ENCODE measurements at regions not wholly inside any gene's neighbourhood (a gene's known extent, or its start where the extent isn't known, plus 50 kb on each side); places are given as distances from the start of the nearest gene placed in this dataset.

DNA sequence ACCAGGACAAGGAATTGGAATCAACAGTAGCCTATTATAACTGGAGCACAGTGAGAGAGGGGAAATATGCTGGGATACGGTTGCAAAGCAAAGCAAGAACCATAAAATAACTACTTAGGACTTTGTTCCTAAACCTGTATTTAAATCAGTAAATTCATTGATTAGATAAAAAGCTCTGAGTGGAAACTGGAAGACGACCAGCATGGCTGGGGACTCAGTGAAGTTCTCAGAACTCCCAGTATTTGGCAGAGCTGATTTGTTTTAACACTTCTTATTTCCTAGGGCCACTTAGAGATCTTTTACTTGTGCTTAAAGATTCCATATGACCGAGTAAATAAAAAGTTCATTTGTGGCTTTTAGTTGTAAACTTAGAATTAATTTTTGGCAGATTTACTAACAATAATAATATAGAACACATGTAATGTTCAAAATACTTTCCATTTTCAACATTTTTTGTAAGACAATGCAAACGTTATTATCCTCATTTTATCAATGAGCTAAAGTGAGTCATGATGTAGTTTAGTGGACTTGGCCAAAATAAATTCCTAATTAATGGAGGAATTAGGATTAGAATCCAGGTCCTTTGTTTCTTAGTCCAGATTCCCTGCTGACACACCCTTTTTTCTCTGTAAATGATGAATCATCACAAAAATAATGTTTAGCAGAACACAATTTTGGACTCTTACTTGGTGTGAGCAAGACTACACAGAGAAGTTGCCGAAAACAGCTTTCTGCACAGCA, 392.9 kb downstream of the GJA1 start:
- DNase-seq (ENCODE audit: low read depth) = no peak

- DNase-seq (ENCODE audit: low read depth) = no peak
These were observed 395.3 kb downstream of the GJA1 start for GRCh38 chr6:121830736-121831135.

DNA sequence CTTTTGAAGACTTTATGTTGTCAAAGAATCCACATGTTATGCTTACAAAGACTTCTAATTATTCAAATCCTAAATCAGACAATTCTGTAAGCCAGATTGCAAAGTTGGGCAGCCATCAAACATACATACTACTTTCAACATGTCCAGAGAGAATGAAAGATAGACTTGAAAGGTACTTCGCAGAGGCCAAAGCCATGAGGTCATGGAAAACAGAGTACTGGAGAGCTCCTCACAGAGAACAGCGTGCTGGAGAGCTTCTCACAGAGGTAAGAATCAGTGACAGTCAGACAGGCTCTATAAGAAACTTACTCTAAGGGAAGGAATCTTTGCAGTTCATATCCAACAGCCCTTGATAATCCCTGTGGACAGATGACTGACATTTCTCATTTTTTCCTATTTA, 400.2 kb downstream of the GJA1 start:
- no peak for DNase-seq (ENCODE audit: low read depth)

- no peak for DNase-seq (ENCODE audit: low read depth)
These were observed 402.2 kb downstream of the GJA1 start for GRCh38 chr6:121837545-121838229.

GRCh38 chr6:121838842-121839241, 403.4 kb downstream of the GJA1 start:
- no peak for DNase-seq (ENCODE audit: low read depth)

DNA sequence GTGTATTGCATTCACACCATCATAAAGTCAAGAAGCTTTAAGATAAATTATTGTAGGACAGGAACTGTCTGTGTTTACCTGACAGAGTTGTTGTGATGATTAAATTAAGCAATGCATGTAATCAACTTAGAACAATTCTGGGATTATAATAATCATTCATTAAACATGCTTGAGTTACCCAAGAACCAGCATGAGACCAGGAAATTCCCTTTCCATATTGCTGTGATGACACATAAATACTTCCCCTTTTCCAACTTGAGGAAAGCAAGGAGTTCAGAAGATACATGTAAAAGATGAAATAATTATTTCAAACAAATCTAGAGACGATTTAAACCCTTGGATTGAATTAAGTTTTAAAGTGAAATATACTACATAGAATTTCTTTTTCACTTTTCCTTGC, 404.4 kb downstream of the GJA1 start:
- no peak for DNase-seq (ENCODE audit: low read depth)

GRCh38 chr6:121844898-121845297, 409.5 kb downstream of the GJA1 start:
- DNase-seq (ENCODE audit: low read depth) = no peak

DNA sequence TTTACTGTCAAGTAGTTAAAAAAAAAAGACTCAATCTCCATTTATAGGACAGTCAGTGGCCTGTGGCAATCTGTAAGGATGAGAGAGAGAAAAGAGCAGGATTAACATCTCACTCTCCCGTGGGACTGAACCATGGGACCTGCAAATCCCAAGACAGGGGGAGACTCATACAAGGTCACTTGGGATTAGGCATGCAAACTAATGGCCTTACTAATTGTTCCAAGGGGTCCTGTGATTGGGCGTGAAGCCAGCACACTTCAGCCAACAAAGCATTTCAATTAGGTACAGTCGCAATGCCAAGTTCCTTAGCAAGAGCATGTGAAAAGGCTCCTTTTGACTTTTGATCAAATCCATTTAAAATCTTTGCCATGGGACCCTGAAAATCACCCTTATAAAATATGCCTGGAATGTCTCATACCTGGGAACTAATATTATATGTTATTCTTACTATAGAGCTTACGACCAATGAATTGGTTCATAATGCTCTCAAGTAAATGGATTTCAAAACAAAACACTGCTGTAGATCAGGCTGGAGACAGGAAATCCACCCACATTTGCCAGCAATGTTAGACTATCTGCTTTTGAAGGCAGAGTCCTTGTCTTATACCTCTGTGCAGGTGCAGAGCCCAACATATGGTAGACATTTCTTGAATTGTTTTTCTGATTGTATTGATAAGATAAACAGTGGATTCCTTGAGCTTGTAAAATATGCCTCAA, 412.5 kb downstream of the GJA1 start:
- DNase-seq (ENCODE audit: low read depth) = no peak

DNA sequence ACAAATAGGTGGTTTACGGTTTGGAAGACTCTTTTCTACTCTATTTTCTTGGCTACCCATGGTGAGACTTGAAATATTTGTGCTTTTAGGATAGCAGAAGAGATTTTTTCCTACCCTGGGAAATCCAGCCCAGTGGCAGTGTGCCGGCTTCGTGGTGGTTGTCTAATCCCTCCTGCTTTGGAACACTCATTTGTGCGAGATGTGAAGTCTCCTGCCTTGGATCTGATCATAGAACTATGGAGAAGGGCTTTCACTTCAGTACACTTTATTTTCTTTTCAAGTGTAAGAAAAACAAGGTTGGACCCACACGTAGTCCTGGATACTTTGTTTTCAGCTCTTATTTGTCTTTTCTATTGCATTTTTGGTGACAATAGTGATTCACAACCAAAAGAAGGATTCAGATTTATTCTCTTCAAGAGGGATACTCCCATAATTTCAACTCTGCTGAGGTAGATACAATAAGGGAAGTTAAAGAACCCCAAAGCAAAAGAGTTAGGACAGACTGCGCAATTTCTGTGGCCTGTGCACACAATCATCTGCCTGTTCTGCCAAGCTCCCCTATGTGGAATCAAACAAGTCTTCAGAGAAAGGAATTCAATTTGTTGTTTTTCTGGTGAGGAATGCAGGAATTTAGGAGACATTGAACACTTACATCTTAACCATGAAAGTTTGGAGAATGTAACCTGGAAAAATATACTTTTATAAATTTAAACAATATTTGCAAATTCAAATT, 413.2 kb downstream of the GJA1 start:
- no peak for DNase-seq (ENCODE audit: low read depth)

- peak; percentile 21 for DNase-seq (ENCODE audit: low read depth)
These were observed 414.0 kb downstream of the GJA1 start for GRCh38 chr6:121849477-121849876.

DNA sequence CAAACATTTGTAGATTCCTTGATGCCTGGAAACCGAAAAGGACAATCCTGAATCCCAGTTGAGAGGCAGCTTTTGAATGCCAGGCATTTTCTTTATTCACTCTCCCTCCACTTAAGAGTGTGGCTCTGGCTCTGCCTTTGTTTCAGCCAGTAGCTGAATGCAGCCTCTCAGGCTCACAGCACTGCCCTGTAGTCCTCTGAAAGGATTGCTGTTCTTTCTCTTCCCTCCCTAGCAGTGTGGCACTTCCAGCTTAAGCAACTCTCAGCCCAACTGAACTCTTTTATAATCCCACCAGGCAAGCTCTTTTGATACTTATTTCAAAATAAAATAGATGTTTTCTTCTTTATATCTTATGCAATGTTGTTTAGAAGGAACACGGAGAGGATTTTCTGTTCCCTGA, 415.6 kb downstream of the GJA1 start:
- DNase-seq (ENCODE audit: low read depth) = no peak

GRCh38 chr6:121853686-121854085, 418.2 kb downstream of the GJA1 start:
- DNase-seq (ENCODE audit: low read depth) = no peak

DNA sequence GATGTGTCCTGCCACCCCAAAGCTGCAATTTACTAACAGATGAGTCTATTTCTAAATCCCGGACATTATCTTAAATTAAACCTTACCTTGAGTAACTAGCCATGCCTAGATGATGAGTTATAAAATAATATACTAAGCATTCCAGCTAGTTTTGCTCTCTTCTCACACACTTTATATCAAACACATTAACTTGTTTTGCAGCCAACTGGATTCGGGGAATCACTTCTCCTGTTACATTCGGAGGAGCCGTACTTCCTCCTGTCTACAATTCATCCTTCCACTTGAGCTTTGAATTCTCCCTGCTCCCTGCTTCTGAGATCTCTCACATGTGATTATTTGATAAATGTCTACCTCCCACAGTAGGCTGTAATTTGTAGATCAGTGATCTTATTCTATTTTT, 420.1 kb downstream of the GJA1 start:
- DNase-seq (ENCODE audit: low read depth) = no peak

- no peak for DNase-seq (ENCODE audit: low read depth)
These were observed 420.9 kb downstream of the GJA1 start for GRCh38 chr6:121856296-121856695.

- DNase-seq (ENCODE audit: low read depth) = no peak
These were observed 422.1 kb downstream of the GJA1 start for GRCh38 chr6:121857551-121857950.

DNA sequence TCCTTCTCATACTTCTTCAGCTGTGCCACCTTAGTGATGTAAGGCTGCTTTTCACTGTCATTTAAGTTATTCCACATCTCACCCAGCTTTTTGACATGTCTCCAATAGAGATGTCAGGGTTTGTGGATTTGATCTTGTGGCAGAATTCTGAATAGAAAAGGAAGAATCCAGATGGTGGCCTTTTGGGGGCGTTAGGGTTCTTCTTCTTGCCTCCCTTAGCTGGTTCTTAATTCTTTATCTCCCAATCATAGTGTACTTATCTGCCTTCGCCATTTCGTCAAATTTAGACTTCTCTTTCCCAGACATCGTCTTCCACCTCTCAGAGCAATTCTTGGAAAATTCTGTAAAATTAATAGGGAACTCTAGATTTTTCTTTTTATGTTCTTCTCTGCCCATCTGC, 422.9 kb downstream of the GJA1 start:
- DNase-seq (ENCODE audit: low read depth) = no peak

- DNase-seq (ENCODE audit: low read depth) = no peak
These were observed 423.5 kb downstream of the GJA1 start for GRCh38 chr6:121858986-121859385.

DNA sequence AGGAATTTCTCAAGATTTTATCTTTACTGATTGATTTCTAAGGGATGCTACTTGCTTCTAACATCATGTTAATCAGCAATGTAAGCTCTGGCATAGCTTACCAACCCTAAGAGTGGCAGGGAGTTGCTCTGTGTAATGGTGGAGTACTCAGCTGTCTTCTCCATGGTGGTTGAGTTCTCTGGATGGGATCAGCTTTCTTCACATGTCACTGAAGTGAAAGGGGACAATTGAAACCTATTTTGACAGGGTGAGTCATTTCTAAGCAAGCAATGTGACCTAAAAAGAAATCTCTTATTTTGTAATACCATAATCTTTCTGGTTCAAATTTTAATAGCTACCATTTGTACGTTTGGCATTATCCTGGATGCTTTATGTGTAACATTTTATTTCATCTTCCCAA, 430.4 kb downstream of the GJA1 start:
- DNase-seq (ENCODE audit: low read depth) = no peak

GRCh38 chr6:121867095-121867494, 431.6 kb downstream of the GJA1 start:
- DNase-seq (ENCODE audit: low read depth) = no peak

- DNase-seq (ENCODE audit: low read depth) = no peak
These were observed 432.8 kb downstream of the GJA1 start for GRCh38 chr6:121868206-121868605.

DNA sequence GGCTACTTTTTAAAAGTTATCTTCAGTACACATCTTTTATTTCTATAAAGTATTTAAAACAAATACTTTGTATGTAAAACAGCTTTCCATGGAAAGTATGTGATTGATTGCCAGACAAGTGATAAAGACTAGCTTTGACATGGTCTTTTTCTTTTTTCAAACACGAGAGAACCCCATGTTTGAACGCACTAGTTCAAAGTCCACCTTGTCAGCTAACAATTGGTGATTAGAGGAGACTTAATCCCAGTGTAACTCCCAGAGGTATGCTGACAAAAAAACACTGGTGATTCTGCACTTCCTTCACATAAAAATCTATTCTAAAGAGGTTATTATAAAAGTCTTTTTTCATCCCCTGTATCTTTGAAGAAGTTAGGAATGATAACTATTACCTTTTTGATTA, 438.1 kb downstream of the GJA1 start:
- DNase-seq (ENCODE audit: low read depth) = no peak

DNA sequence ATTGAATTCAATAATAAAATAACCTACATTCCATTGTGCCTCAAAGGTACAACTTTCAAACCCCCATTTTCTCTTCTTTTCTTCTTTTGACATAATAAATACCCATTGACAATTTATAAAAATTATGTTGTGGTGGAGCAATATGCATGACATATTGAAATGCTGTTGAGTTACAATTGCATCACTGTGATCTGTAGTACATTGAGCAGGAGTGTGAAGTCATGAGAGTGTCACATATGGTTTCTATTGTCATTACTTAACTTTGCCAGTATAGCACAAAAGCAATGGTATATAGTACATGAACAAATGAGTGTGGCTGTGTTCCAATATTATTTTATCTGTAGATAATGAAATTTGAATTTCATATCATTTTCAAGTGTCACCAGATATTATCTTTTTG, 441.3 kb downstream of the GJA1 start:
- no peak for DNase-seq (ENCODE audit: low read depth)

- DNase-seq (ENCODE audit: low read depth) = no peak
These were observed 443.7 kb downstream of the GJA1 start for GRCh38 chr6:121879149-121879548.
